ENCODE measurements at regions not wholly inside any gene's neighbourhood (a gene's known extent, or its start where the extent isn't known, plus 50 kb on each side); places are given as distances from the start of the nearest gene placed in this dataset.

GRCh38 chr4:126529997-126530396 lies 1102.8 kb upstream of the INTU start:
- TF ChIP-seq RXRA (IDR thresholded peaks at IDR 0.05) (no peak), JUND (IDR thresholded peaks at IDR 0.05) (no peak)
